RWPE2 (cell line): ENCODE measurements at regions not wholly inside any gene's neighbourhood (a gene's known extent, or its start where the extent isn't known, plus 50 kb on each side); places are given as distances from the start of the nearest gene placed in this dataset.
A peak's percentile ranks its signal among the peaks of the same experiment; 100 is the strongest.

Experiments
- ATAC-seq: fragments of 200-7000 bp; cut with Tn5 transposase; 3 replicates; pipeline ENCODE4 v1.9.1; 2021; ENCODE audit warnings: low read depth
- DNase-seq: peaks from one replicate; pipeline ENCODE4 v3.0.0-alpha.2; 2020; ENCODE audit warnings: low spot score
- H3K27ac ChIP-seq: fragments of 450-650 bp; 2 replicates; pipeline ENCODE4 v1.5.1; 2017; ENCODE audit warnings: mild to moderate bottlenecking; ENCODE audit not compliant: poor library complexity, severe bottlenecking
- H3K27me3 ChIP-seq: fragments of 250-450 bp; sonication (Bioruptor Pico); 2 replicates; pipeline ENCODE4 v1.5.1; 2021; ENCODE audit warnings: mild to moderate bottlenecking, moderate library complexity; ENCODE audit not compliant: insufficient read depth, poor library complexity, severe bottlenecking
- H3K36me3 ChIP-seq: fragments of 250-450 bp; sonication (Bioruptor Pico); 2 replicates; pipeline ENCODE4 v1.5.1; 2020; ENCODE audit warnings: low read depth, mild to moderate bottlenecking, moderate library complexity
- H3K4me1 ChIP-seq: fragments of 250-450 bp; sonication (Bioruptor Pico); 2 replicates; pipeline ENCODE4 v1.5.1; 2021; ENCODE audit warnings: mild to moderate bottlenecking, moderate library complexity; ENCODE audit not compliant: insufficient read depth, poor library complexity, severe bottlenecking
- H3K4me3 ChIP-seq: fragments of 250-450 bp; sonication (Bioruptor Pico); 2 replicates; pipeline ENCODE4 v1.5.1; 2021; ENCODE audit warnings: mild to moderate bottlenecking, moderate library complexity; ENCODE audit not compliant: severe bottlenecking
- H3K9me3 ChIP-seq: fragments of 250-450 bp; sonication (Bioruptor Pico); 2 replicates; pipeline ENCODE4 v1.5.1; 2021; ENCODE audit warnings: mild to moderate bottlenecking, moderate library complexity; ENCODE audit not compliant: severe bottlenecking
- CTCF ChIP-seq: fragments of 450-650 bp; IDR thresholded peaks from one replicate; pipeline ENCODE4 v1.5.1; 2017; ENCODE audit warnings: mild to moderate bottlenecking, moderate library complexity; ENCODE audit not compliant: poor library complexity, severe bottlenecking

GRCh38 chr9:28770827-28771226 is 1197.5 kb upstream of the C9orf72 start:
- ATAC-seq (no peak), DNase-seq (no peak)
- no peaks in the 10 kb centered on the region for H3K27me3 ChIP-seq
- TF ChIP-seq CTCF: no peak
- H3K4me3 ChIP-seq: no peak overlapping the region
- no peaks in the 10 kb centered on the region for H3K4me1 ChIP-seq
- H3K27ac ChIP-seq: no peak overlapping the region
- no peaks in the 10 kb centered on the region for H3K9me3 ChIP-seq
- H3K36me3 ChIP-seq: no peaks in the 10 kb centered on the region

- H3K36me3 ChIP-seq: no peaks in the 10 kb centered on the region
- H3K4me3 ChIP-seq: no peak overlapping the region
- ATAC-seq (0 out of 3 replicates have a peak, but pooled peaks have one; percentile 31), DNase-seq (no peak)
- no peak overlapping the region for H3K27ac ChIP-seq
- peaks cover 9% of the 10 kb centered on the region for H3K4me1 ChIP-seq
- H3K9me3 ChIP-seq: no peaks in the 10 kb centered on the region
- H3K27me3 ChIP-seq: no peaks in the 10 kb centered on the region
- TF ChIP-seq CTCF: peak; percentile 83
Observed at GRCh38 chr9:28774433-28775235, 1201.4 kb upstream of the C9orf72 start.

GRCh38 chr9:28779243-28779642 is 1206.0 kb upstream of the C9orf72 start:
- H3K27ac ChIP-seq: no peak overlapping the region
- H3K36me3 ChIP-seq: no peaks in the 10 kb centered on the region
- ATAC-seq (peak; percentile 74), DNase-seq (no peak)
- peaks cover 15% of the 10 kb centered on the region for H3K4me1 ChIP-seq
- H3K9me3 ChIP-seq: no peaks in the 10 kb centered on the region
- no peak for TF ChIP-seq CTCF
- H3K4me3 ChIP-seq: no peak overlapping the region
- no peaks in the 10 kb centered on the region for H3K27me3 ChIP-seq

GRCh38 chr9:28781481-28781880 is 1208.2 kb upstream of the C9orf72 start:
- H3K27me3 ChIP-seq: no peaks in the 10 kb centered on the region
- H3K4me1 ChIP-seq: peaks cover 15% of the 10 kb centered on the region
- TF ChIP-seq CTCF: no peak
- no peak overlapping the region for H3K4me3 ChIP-seq
- ATAC-seq (no peak), DNase-seq (no peak)
- H3K9me3 ChIP-seq: no peaks in the 10 kb centered on the region
- H3K36me3 ChIP-seq: no peaks in the 10 kb centered on the region
- H3K27ac ChIP-seq: no peak overlapping the region

- DNase-seq (no peak), ATAC-seq (peak; percentile 84)
- Histone ChIP-seq H3K27ac (no peak overlapping the region), H3K27me3 (no peaks in the 10 kb centered on the region), H3K4me3 (no peak overlapping the region), H3K9me3 (no peaks in the 10 kb centered on the region), H3K36me3 (no peaks in the 10 kb centered on the region), H3K4me1 (peaks cover 15% of the 10 kb centered on the region)
- no peak for TF ChIP-seq CTCF
Observed at GRCh38 chr9:28782630-28783029, 1209.3 kb upstream of the C9orf72 start.
